Epithelial cell of esophagus (primary cell): ENCODE measurements at regions not wholly inside any gene's neighbourhood (a gene's known extent, or its start where the extent isn't known, plus 50 kb on each side); places are given as distances from the start of the nearest gene placed in this dataset.

ENCODE experiments used
- DNase-seq: peaks from one replicate; pipeline ENCODE4 v3.0.0; 2010; ENCODE audit warnings: low read depth
- H3K4me3 ChIP-seq: 2 replicates; pipeline ENCODE4 v1.5.1; 2011; ENCODE audit warnings: mild to moderate bottlenecking, low read length, control low read depth
- CTCF ChIP-seq: IDR thresholded peaks from 2 replicates; pipeline ENCODE4 v1.5.1; 2011; ENCODE audit warnings: low read depth, mild to moderate bottlenecking, low read length, control low read depth, inconsistent platforms; ENCODE audit not compliant: insufficient read depth; ENCODE audit errors: missing control alignments

GRCh38 chr1:222909586-222909985 lies 94.7 kb downstream of the DISP1 start:
- DNase-seq = no peak
- TF ChIP-seq CTCF = no peak

GRCh38 chr1:222910699-222911098 lies 95.9 kb downstream of the DISP1 start:
- no peak overlapping the region for H3K4me3 ChIP-seq
- TF ChIP-seq CTCF = no peak
- peak; percentile 68 for DNase-seq

More at GRCh38 chr1:222909586-222909985, 94.7 kb downstream of the DISP1 start:
- H3K4me3 ChIP-seq = no peak overlapping the region

- H3K4me3 ChIP-seq = no peak overlapping the region
- no peak for DNase-seq
These were observed 97.0 kb downstream of the DISP1 start for GRCh38 chr1:222911866-222912265.

GRCh38 chr1:222912730-222913129 lies 97.9 kb downstream of the DISP1 start:
- DNase-seq = no peak
- no peak overlapping the region for H3K4me3 ChIP-seq
- no peak for TF ChIP-seq CTCF

More at GRCh38 chr1:222911866-222912265, 97.0 kb downstream of the DISP1 start:
- TF ChIP-seq CTCF = no peak

GRCh38 chr1:222914861-222915632 lies 100.2 kb downstream of the DISP1 start:
- H3K4me3 ChIP-seq = no peak overlapping the region
- no peak for TF ChIP-seq CTCF
- DNase-seq = peak; percentile 80

- DNase-seq = no peak
- no peak overlapping the region for H3K4me3 ChIP-seq
- TF ChIP-seq CTCF = no peak
These were observed 101.3 kb downstream of the DISP1 start for GRCh38 chr1:222916100-222916499.
